H1 (cell line): ENCODE measurements at regions not wholly inside any gene's neighbourhood (a gene's known extent, or its start where the extent isn't known, plus 50 kb on each side); places are given as distances from the start of the nearest gene placed in this dataset.

ENCODE experiments used
- CHD1 ChIP-seq: IDR thresholded peaks from 2 replicates; pipeline ENCODE4 v1.6.1; 2012; ENCODE audit warnings: low read depth, low read length, improper control_type of control experiment
- CREB1 ChIP-seq: IDR thresholded peaks from 2 replicates; pipeline ENCODE4 v1.6.1; 2012; ENCODE audit warnings: inconsistent platforms
- CTCF ChIP-seq, 3 experiments: IDR thresholded peaks; 1 replicate in 2 of 3; 2 replicates in 1 of 3; pipeline versions ENCODE4 v1.5.1 to v1.6.1; 2011; ENCODE audit warnings: low read length in 3 of 3, mild to moderate bottlenecking in 3 of 3, inconsistent platforms in 2 of 3, low read depth in 1 of 3, moderate library complexity in 1 of 3; ENCODE audit not compliant: insufficient read depth in 1 of 3; ENCODE audit errors: control extremely low read depth in 1 of 3
- EP300 ChIP-seq, 2 experiments: IDR thresholded peaks; 1 replicate in 1 of 2; 2 replicates in 1 of 2; pipeline ENCODE4 v1.6.1; 2011 to 2012; ENCODE audit warnings: low read depth in 2 of 2, low read length in 2 of 2, mild to moderate bottlenecking in 2 of 2, borderline replicate concordance in 1 of 2, inconsistent platforms in 1 of 2, moderate library complexity in 1 of 2
- EZH2 ChIP-seq: fragments of 200-600 bp; sonication (generic); IDR thresholded peaks from 2 replicates; pipeline ENCODE4 v1.7.1; 2012; ENCODE audit warnings: low read depth, mild to moderate bottlenecking, moderate library complexity, low read length, inconsistent platforms; ENCODE audit not compliant: severe bottlenecking
- FOSL1 ChIP-seq: IDR thresholded peaks from 2 replicates; pipeline ENCODE4 v1.6.1; 2011; ENCODE audit warnings: mild to moderate bottlenecking, low read depth, low read length, moderate library complexity; ENCODE audit not compliant: insufficient read depth
- GABPA ChIP-seq: IDR thresholded peaks from 2 replicates; pipeline ENCODE4 v1.6.1; 2011; ENCODE audit warnings: mild to moderate bottlenecking, low read length, moderate library complexity, borderline replicate concordance; ENCODE audit not compliant: insufficient read depth
- JUN ChIP-seq: IDR thresholded peaks from 2 replicates; pipeline ENCODE4 v1.6.1; 2011; ENCODE audit warnings: low read depth, mild to moderate bottlenecking, improper control_type of control experiment, low read length
- POLR2A ChIP-seq, 2 experiments: IDR thresholded peaks; 1 replicate in 1 of 2; 2 replicates in 1 of 2; pipeline ENCODE4 v1.6.1; 2011; ENCODE audit warnings: low read depth in 2 of 2, low read length in 2 of 2, mild to moderate bottlenecking in 2 of 2; ENCODE audit errors: control extremely low read depth in 1 of 2
- POLR2AphosphoS5 ChIP-seq: IDR thresholded peaks from 2 replicates; pipeline ENCODE4 v1.6.1; 2011; ENCODE audit warnings: low read depth, low read length
- TBP ChIP-seq: IDR thresholded peaks from 2 replicates; pipeline ENCODE4 v1.6.1; 2011; ENCODE audit warnings: low read depth, low read length, improper control_type of control experiment
- TF ChIP-seq, protein P1 (sequence below): IDR thresholded peaks from 2 replicates; pipeline ENCODE4 v1.6.1; 2011; ENCODE audit warnings: low read depth, mild to moderate bottlenecking, low read length; ENCODE audit not compliant: insufficient read depth

- TF ChIP-seq, protein P1, sequence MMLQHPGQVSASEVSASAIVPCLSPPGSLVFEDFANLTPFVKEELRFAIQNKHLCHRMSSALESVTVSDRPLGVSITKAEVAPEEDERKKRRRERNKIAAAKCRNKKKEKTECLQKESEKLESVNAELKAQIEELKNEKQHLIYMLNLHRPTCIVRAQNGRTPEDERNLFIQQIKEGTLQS, result no peak
- TF ChIP-seq POLR2A (IDR thresholded peaks at IDR 0.05; ENCODE audit: control extremely low read depth in 1 of 2, low read depth in 2 of 2, low read length in 2 of 2) (no peak), CTCF (IDR thresholded peaks at IDR 0.05; ENCODE audit: control extremely low read depth in 1 of 3, insufficient read depth in 1 of 3, low read depth in 1 of 3, low read length in 3 of 3) (no peak), TBP (no peak), JUN (no peak), FOSL1 (no peak), GABPA (no peak), EP300 (IDR thresholded peaks at IDR 0.05; ENCODE audit: borderline replicate concordance in 1 of 2, low read depth in 2 of 2, low read length in 2 of 2) (no peak), POLR2AphosphoS5 (no peak), EZH2 (no peak), CHD1 (no peak), CREB1 (no peak)
Measured at GRCh38 chr3:168844472-168844871, 748.7 kb upstream of the GOLIM4 start.
